ENCODE measurements at regions not wholly inside any gene's neighbourhood (a gene's known extent, or its start where the extent isn't known, plus 50 kb on each side); places are given as distances from the start of the nearest gene placed in this dataset.

DNA sequence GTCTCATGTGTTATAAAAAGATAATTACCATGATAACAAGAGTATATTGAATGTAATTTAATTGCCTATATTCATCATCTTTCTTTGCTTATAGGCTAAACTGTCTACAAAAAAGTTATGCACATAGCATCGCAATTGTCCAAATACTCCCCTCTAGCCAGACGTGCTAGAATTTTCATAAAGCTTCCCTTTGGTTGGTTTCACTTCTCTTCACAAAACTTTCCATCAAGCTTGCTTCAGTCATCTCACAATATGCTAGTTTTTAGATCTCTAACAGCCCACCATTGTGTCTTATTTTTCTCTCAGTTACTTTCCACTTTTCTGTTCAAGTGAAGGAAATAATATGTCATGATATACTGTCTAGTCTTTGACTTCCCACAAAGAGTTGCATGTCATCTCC is 448.3 kb upstream of the SPANXN1 start:
- Histone ChIP-seq H3K36me3 (ENCODE audit: control insufficient read depth, insufficient read depth, low read length) (no peaks in the 10 kb centered on the region), H3K27me3 (replicated peaks; ENCODE audit: control insufficient read depth, insufficient read depth, low read length) (no peaks in the 10 kb centered on the region), H3K4me1 (no peaks in the 10 kb centered on the region), H3K4me3 (ENCODE audit: low read depth, low read length) (no peak overlapping the region), H3K9me3 (no peaks in the 10 kb centered on the region)
- no peak for DNase-seq
- ChIA-PET POLR2A (no interaction called here), CTCF (no interaction called here)
- Mint-ChIP-seq H3K9me3 (ENCODE audit: unreplicated experiment) (peaks cover 7% of the 10 kb centered on the region), H3K4me1 (ENCODE audit: low read depth, unreplicated experiment) (no peaks in the 10 kb centered on the region), H3K27me3 (ENCODE audit: insufficient read depth, unreplicated experiment) (no peaks in the 10 kb centered on the region), H3K4me3 (ENCODE audit: unreplicated experiment) (no peak overlapping the region), H3K27ac (ENCODE audit: unreplicated experiment) (no peak overlapping the region), H3K36me3 (ENCODE audit: insufficient read depth, unreplicated experiment) (no peaks in the 10 kb centered on the region)
- intact Hi-C loops (cut with micrococcal nuclease; ENCODE audit: unreplicated experiment) = no loop called here
- TF ChIP-seq, protein P1, sequence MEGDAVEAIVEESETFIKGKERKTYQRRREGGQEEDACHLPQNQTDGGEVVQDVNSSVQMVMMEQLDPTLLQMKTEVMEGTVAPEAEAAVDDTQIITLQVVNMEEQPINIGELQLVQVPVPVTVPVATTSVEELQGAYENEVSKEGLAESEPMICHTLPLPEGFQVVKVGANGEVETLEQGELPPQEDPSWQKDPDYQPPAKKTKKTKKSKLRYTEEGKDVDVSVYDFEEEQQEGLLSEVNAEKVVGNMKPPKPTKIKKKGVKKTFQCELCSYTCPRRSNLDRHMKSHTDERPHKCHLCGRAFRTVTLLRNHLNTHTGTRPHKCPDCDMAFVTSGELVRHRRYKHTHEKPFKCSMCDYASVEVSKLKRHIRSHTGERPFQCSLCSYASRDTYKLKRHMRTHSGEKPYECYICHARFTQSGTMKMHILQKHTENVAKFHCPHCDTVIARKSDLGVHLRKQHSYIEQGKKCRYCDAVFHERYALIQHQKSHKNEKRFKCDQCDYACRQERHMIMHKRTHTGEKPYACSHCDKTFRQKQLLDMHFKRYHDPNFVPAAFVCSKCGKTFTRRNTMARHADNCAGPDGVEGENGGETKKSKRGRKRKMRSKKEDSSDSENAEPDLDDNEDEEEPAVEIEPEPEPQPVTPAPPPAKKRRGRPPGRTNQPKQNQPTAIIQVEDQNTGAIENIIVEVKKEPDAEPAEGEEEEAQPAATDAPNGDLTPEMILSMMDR (IDR thresholded peaks at IDR 0.05; ENCODE audit: insufficient read depth in 1 of 2, low read depth in 1 of 2, low read length in 1 of 2, severe bottlenecking in 1 of 2, unreplicated experiment in 1 of 2) = no peak
- BruUV-seq (replicated peaks) = no TSS peak

DNA sequence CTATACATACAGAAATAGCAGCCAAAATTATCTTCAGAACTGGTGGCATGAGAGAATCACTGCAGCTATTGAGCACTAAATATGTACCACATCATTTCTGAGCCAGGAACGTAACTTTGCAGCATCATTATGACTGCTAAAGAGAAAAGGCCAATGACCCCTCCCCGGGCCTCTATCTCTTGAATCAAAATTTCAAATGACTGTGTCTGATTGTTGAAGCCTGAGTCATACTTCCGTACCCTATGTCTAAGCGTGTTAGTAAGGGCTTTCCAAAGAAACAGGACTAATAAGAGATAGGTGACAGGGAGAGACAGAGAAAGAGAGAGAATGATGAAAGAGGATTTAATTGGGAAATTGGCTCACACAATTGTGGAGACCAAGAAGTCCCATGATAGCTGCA is 445.5 kb upstream of the SPANXN1 start:
- Histone ChIP-seq H3K4me1 (no peaks in the 10 kb centered on the region), H3K4me3 (ENCODE audit: low read depth, low read length) (no peak overlapping the region), H3K9me3 (no peaks in the 10 kb centered on the region), H3K36me3 (ENCODE audit: control insufficient read depth, insufficient read depth, low read length) (no peaks in the 10 kb centered on the region), H3K27me3 (replicated peaks; ENCODE audit: control insufficient read depth, insufficient read depth, low read length) (no peaks in the 10 kb centered on the region)
- Mint-ChIP-seq H3K27ac (ENCODE audit: unreplicated experiment) (no peak overlapping the region), H3K4me1 (ENCODE audit: low read depth, unreplicated experiment) (no peaks in the 10 kb centered on the region), H3K4me3 (ENCODE audit: unreplicated experiment) (no peak overlapping the region), H3K9me3 (ENCODE audit: unreplicated experiment) (peaks cover 7% of the 10 kb centered on the region), H3K27me3 (ENCODE audit: insufficient read depth, unreplicated experiment) (no peaks in the 10 kb centered on the region), H3K36me3 (ENCODE audit: insufficient read depth, unreplicated experiment) (no peaks in the 10 kb centered on the region)
- POLR2A ChIA-PET = no interaction called here
- CTCF ChIA-PET = no interaction called here
- no TSS peak for BruUV-seq (replicated peaks)
- TF ChIP-seq, protein P1 (IDR thresholded peaks at IDR 0.05; ENCODE audit: insufficient read depth in 1 of 2, low read depth in 1 of 2, low read length in 1 of 2, severe bottlenecking in 1 of 2, unreplicated experiment in 1 of 2) = no peak
- intact Hi-C loops (cut with micrococcal nuclease; ENCODE audit: unreplicated experiment) = no loop called here
- DNase-seq = no peak

DNA sequence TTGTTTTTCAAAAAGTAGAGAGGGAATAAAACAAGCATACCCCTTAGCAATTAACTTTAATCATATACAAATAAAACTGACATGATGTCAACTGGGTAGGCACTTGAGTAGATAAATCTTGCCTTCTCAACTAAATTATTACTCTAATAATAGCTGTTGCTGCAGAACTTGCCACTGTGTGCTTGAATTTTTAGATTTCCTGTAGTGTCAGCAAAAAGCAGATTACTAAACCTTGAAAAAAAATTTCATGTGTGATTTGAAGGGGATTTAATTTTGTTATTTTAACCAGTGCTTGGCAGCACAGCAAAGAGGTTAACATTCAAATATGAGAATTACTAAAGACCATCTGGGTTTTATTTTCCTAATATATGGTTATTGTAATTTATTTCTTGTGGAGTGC is 438.3 kb upstream of the SPANXN1 start:
- no TSS peak for BruUV-seq (replicated peaks)
- Mint-ChIP-seq H3K9me3 (ENCODE audit: unreplicated experiment) (peaks cover 10% of the 10 kb centered on the region), H3K27me3 (ENCODE audit: insufficient read depth, unreplicated experiment) (no peaks in the 10 kb centered on the region), H3K4me1 (ENCODE audit: low read depth, unreplicated experiment) (no peaks in the 10 kb centered on the region), H3K27ac (ENCODE audit: unreplicated experiment) (no peak overlapping the region), H3K36me3 (ENCODE audit: insufficient read depth, unreplicated experiment) (no peaks in the 10 kb centered on the region), H3K4me3 (ENCODE audit: unreplicated experiment) (no peak overlapping the region)
- intact Hi-C loops (cut with micrococcal nuclease; ENCODE audit: unreplicated experiment) = no loop called here
- no peak for DNase-seq
- TF ChIP-seq, protein P1 (IDR thresholded peaks at IDR 0.05; ENCODE audit: insufficient read depth in 1 of 2, low read depth in 1 of 2, low read length in 1 of 2, severe bottlenecking in 1 of 2, unreplicated experiment in 1 of 2) = no peak
- Histone ChIP-seq H3K36me3 (ENCODE audit: control insufficient read depth, insufficient read depth, low read length) (no peaks in the 10 kb centered on the region), H3K9me3 (no peaks in the 10 kb centered on the region), H3K27me3 (replicated peaks; ENCODE audit: control insufficient read depth, insufficient read depth, low read length) (no peaks in the 10 kb centered on the region), H3K4me1 (no peaks in the 10 kb centered on the region), H3K4me3 (ENCODE audit: low read depth, low read length) (no peak overlapping the region)
- POLR2A ChIA-PET = no interaction called here
- CTCF ChIA-PET = no interaction called here

Measured in Caco-2 (cell line).